Keratinocyte (primary cell): ENCODE measurements at regions not wholly inside any gene's neighbourhood (a gene's known extent, or its start where the extent isn't known, plus 50 kb on each side); places are given as distances from the start of the nearest gene placed in this dataset.

ENCODE experiments used
- DNase-seq: peaks from one replicate; pipeline ENCODE4 v3.0.0-alpha.2; 2011; ENCODE audit warnings: low read depth, missing footprints, low spot score
- FAIRE-seq: peaks from 2 replicates; lab custom pipeline; 2011; peaks lifted over from hg19 to GRCh38; lab: Jason Lieb, UNC
- H2AFZ ChIP-seq: 2 replicates; pipeline ENCODE4 v1.6.0; 2012; ENCODE audit warnings: low read length, control low read depth, inconsistent platforms; ENCODE audit not compliant: control insufficient read depth
- H3K27ac ChIP-seq: 2 replicates; pipeline ENCODE4 v1.5.1; 2011; ENCODE audit warnings: low read length; ENCODE audit not compliant: control insufficient read depth, insufficient read depth
- H3K27me3 ChIP-seq: 3 replicates; pipeline ENCODE4 v1.6.0; 2011; ENCODE audit warnings: low read length; ENCODE audit not compliant: control insufficient read depth, insufficient read depth; ENCODE audit errors: extremely low read depth
- H3K36me3 ChIP-seq, 2 experiments: 2 replicates in 1 of 2; 3 replicates in 1 of 2; pipeline ENCODE4 v1.5.1; 2011; ENCODE audit warnings: low read length in 2 of 2, mild to moderate bottlenecking in 1 of 2; ENCODE audit not compliant: control insufficient read depth in 2 of 2, insufficient read depth in 2 of 2; ENCODE audit errors: extremely low read depth in 1 of 2
- H3K4me1 ChIP-seq: 3 replicates; pipeline ENCODE4 v1.5.1; 2011; ENCODE audit warnings: low read length; ENCODE audit not compliant: control insufficient read depth, insufficient read depth; ENCODE audit errors: extremely low read depth
- H3K4me2 ChIP-seq: 3 replicates; pipeline ENCODE4 v1.6.0; 2011; ENCODE audit warnings: low read depth, low read length; ENCODE audit not compliant: control insufficient read depth, insufficient read depth; ENCODE audit errors: extremely low read depth
- H3K4me3 ChIP-seq, 3 experiments: fragments of 200-600 bp in 1 of 3; sonication (generic) in 1 of 3; 2 replicates in 2 of 3; 3 replicates in 1 of 3; pipeline ENCODE4 v1.5.1; 2011 to 2016; ENCODE audit warnings: low read length in 3 of 3, mild to moderate bottlenecking in 3 of 3, control low read depth in 2 of 3, inconsistent platforms in 1 of 3, low read depth in 1 of 3, mixed read lengths in 1 of 3, mixed run types in 1 of 3, moderate library complexity in 1 of 3; ENCODE audit not compliant: control insufficient read depth in 2 of 3, insufficient read depth in 2 of 3; ENCODE audit errors: extremely low read depth in 1 of 3
- H3K79me2 ChIP-seq: 2 replicates; pipeline ENCODE4 v1.6.0; 2012; ENCODE audit warnings: low read length; ENCODE audit not compliant: control insufficient read depth, insufficient read depth
- H3K9ac ChIP-seq: 3 replicates; pipeline ENCODE4 v1.6.0; 2011; ENCODE audit warnings: low read length; ENCODE audit not compliant: control insufficient read depth, insufficient read depth; ENCODE audit errors: extremely low read depth
- H3K9me1 ChIP-seq: 3 replicates; pipeline ENCODE4 v1.6.0; 2011; ENCODE audit warnings: low read length; ENCODE audit not compliant: control insufficient read depth, insufficient read depth; ENCODE audit errors: extremely low read depth
- H3K9me3 ChIP-seq: 2 replicates; pipeline ENCODE4 v1.5.1; 2012; ENCODE audit warnings: low read depth, low read length; ENCODE audit not compliant: control insufficient read depth
- H4K20me1 ChIP-seq: 3 replicates; pipeline ENCODE4 v1.6.0; 2011; ENCODE audit warnings: low read length; ENCODE audit not compliant: control insufficient read depth, insufficient read depth; ENCODE audit errors: extremely low read depth
- CTCF ChIP-seq, 3 experiments: IDR thresholded peaks in 1 of 3; conservative IDR thresholded peaks in 1 of 3; optimal IDR thresholded peaks in 1 of 3; 2 replicates in 2 of 3; 3 replicates in 1 of 3; pipeline versions ENCODE3 to v1.5.1; 2011; ENCODE audit warnings: low read length in 3 of 3, mild to moderate bottlenecking in 3 of 3, moderate library complexity in 2 of 3, control low read depth in 1 of 3, inconsistent platforms in 1 of 3; ENCODE audit not compliant: insufficient read depth in 2 of 3; ENCODE audit errors: extremely low read depth in 1 of 3
- EZH2 ChIP-seq: IDR thresholded peaks from one replicate; pipeline ENCODE4 v1.6.1; 2012; ENCODE audit warnings: inconsistent platforms, mild to moderate bottlenecking, low read length, moderate library complexity
- dilution Hi-C: fragments of 300-500 bp; cut with MboI; formaldehyde crosslinking; loops from one replicate; pipeline ENCODE4 v1.7.0; 2020; ENCODE audit warnings: low sequenced_read_pairs; ENCODE audit not compliant: extremely low pct_ligation_motif_present

DNA sequence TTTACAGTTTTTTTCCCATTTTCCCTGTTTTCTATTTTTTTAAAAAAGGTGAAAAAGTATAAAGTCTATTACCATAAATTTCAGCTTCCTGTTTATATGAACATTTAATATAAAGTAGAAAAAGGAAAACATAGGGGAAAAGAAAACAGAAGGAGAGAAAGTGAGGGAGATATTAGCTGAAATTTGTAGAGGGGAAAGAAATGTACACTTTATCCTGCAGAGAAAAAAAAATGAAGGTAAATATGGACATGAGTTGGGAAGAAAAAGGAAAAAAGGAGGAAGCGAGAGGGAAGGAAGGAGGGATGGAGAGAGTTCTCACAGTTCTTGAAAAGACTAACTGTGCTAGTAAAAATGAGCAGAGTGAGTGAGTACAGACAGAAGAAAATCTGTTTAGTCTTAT is 91.6 kb upstream of the BTG1 start:
- Histone ChIP-seq H3K27ac (no peak overlapping the region), H3K79me2 (no peaks in the 10 kb centered on the region), H4K20me1 (no peaks in the 10 kb centered on the region), H3K9ac (no peak overlapping the region), H3K4me3 (no peak overlapping the region), H3K9me1 (no peaks in the 10 kb centered on the region), H2AFZ (no peak overlapping the region), H3K36me3 (no peaks in the 10 kb centered on the region), H3K9me3 (no peaks in the 10 kb centered on the region), H3K4me2 (no peak overlapping the region), H3K4me1 (no peaks in the 10 kb centered on the region), H3K27me3 (no peaks in the 10 kb centered on the region)
- no peak for TF ChIP-seq EZH2
- no peak for TF ChIP-seq CTCF (optimal IDR thresholded peaks at IDR 0.05 in 1 of 3, IDR thresholded peaks at IDR 0.05 in 1 of 3, conservative IDR thresholded peaks at IDR 0.05 in 1 of 3; ENCODE audit: extremely low read depth in 1 of 3, insufficient read depth in 2 of 3, low read length in 3 of 3)
- no peak for DNase-seq
- FAIRE-seq = no peak
- dilution Hi-C loops = no loop called here

- no peaks in the 10 kb centered on the region for H3K27me3 ChIP-seq
- no peak overlapping the region for H3K27ac ChIP-seq
- H4K20me1 ChIP-seq = no peaks in the 10 kb centered on the region
- no peak overlapping the region for H3K4me3 ChIP-seq
- no peaks in the 10 kb centered on the region for H3K9me1 ChIP-seq
- no peak overlapping the region for H3K4me2 ChIP-seq
- H3K9me3 ChIP-seq = no peaks in the 10 kb centered on the region
- no peaks in the 10 kb centered on the region for H3K79me2 ChIP-seq
- H3K4me1 ChIP-seq = no peaks in the 10 kb centered on the region
- dilution Hi-C loops = no loop called here
- DNase-seq (no peak), FAIRE-seq (no peak)
- H2AFZ ChIP-seq = no peak overlapping the region
- TF ChIP-seq EZH2 (no peak), CTCF (optimal IDR thresholded peaks at IDR 0.05 in 1 of 3, IDR thresholded peaks at IDR 0.05 in 1 of 3, conservative IDR thresholded peaks at IDR 0.05 in 1 of 3; ENCODE audit: extremely low read depth in 1 of 3, insufficient read depth in 2 of 3, low read length in 3 of 3) (no peak)
- H3K36me3 ChIP-seq = no peaks in the 10 kb centered on the region
- H3K9ac ChIP-seq = no peak overlapping the region
Observed at GRCh38 chr12:92235703-92236472, 90.2 kb upstream of the BTG1 start.
